H1 (cell line): ENCODE measurements at regions not wholly inside any gene's neighbourhood (a gene's known extent, or its start where the extent isn't known, plus 50 kb on each side); places are given as distances from the start of the nearest gene placed in this dataset.

Source experiments
- CBX8 ChIP-seq: fragments of 300-800, 300-1000 bp; sonication (generic); IDR thresholded peaks from 2 replicates; pipeline ENCODE4 v1.7.1; 2016; ENCODE audit warnings: low read depth, low read length, borderline replicate concordance
- EZH2 ChIP-seq: fragments of 200-600 bp; sonication (generic); IDR thresholded peaks from 2 replicates; pipeline ENCODE4 v1.7.1; 2012; ENCODE audit warnings: low read depth, mild to moderate bottlenecking, moderate library complexity, low read length, inconsistent platforms; ENCODE audit not compliant: severe bottlenecking
- ZNF274 ChIP-seq: IDR thresholded peaks from 2 replicates; pipeline ENCODE4 v1.7.0; 2012; ENCODE audit warnings: low read length, borderline replicate concordance; ENCODE audit errors: extremely low read depth

DNA sequence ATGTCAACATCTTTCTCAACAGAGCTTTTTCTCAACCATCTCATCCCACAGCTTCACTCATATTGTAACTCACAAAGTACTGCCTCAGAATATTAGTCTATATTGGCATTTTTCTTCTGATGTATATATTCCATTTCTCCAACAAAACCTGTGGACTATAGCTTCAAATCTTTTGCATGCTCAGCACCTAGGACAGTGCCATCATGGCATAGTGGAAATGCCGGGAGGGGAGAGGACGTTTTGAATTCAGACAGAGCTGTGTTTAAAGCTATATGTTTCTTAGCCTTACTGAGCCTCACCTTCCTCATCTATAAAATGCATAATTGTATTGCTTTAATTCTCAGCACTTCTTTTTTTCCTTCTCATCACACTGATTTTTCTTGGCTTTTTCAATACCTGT lies 452.6 kb downstream of the GALC start (continued):
- no peak for TF ChIP-seq ZNF274
- TF ChIP-seq CBX8 = no peak
- TF ChIP-seq EZH2 = no peak
